IMR-90 (cell line): ENCODE measurements at regions not wholly inside any gene's neighbourhood (a gene's known extent, or its start where the extent isn't known, plus 50 kb on each side); places are given as distances from the start of the nearest gene placed in this dataset.

Experiments used
- ATAC-seq: fragments of 200-7000 bp; cut with Tn5 transposase; 2 replicates; pipeline ENCODE4 v1.9.1; 2020; ENCODE audit warnings: low read depth, mild to moderate bottlenecking, moderate library complexity
- BruUV-seq: library from RNA; stranded (reverse); fragments of 400-500 nt; replicated peaks from 2 replicates; lab custom pipeline; 2021; lab: Mats Ljungman, UMichigan
- CTCF ChIA-PET: fragments of 300-600 bp; formaldehyde crosslinking; extraction: SDS; loops from one replicate; lab custom pipeline; 2021; ENCODE audit warnings: antibody characterized with exemption; lab: Yijun Ruan, JAX
- POLR2A ChIA-PET: fragments of 300-600 bp; sonication (Branson Sonifier 250); formaldehyde crosslinking; loops from one replicate; lab custom pipeline; 2022; ENCODE audit warnings: antibody characterized with exemption; ENCODE audit not compliant: unreplicated experiment; lab: Charles Lee
- DNase-seq: peaks from one replicate; pipeline ENCODE4 v3.0.0; 2013
- H2AFZ ChIP-seq: replicated peaks from 2 replicates; pipeline ENCODE3; 2013; ENCODE audit warnings: low read length, mild to moderate bottlenecking; ENCODE audit not compliant: poor library complexity
- H2AK5ac ChIP-seq: 2 replicates; pipeline ENCODE4 v1.6.1; 2013; ENCODE audit warnings: low read depth, low read length, inconsistent platforms
- H2AK9ac ChIP-seq: replicated peaks from 2 replicates; pipeline ENCODE3; 2013; ENCODE audit warnings: mild to moderate bottlenecking, low read depth, low read length, moderate library complexity; ENCODE audit not compliant: poor library complexity
- H2BK120ac ChIP-seq: 2 replicates; pipeline ENCODE4 v1.6.1; 2013; ENCODE audit warnings: low read depth, low read length, inconsistent platforms
- H2BK15ac ChIP-seq: 3 replicates; pipeline ENCODE4 v1.6.1; 2013; ENCODE audit warnings: low read depth, low read length, inconsistent platforms
- H2BK20ac ChIP-seq: 2 replicates; pipeline ENCODE4 v1.6.1; 2013; ENCODE audit warnings: low read depth, mild to moderate bottlenecking, inconsistent platforms, low read length, moderate library complexity
- H2BK5ac ChIP-seq: 2 replicates; pipeline ENCODE4 v1.6.1; 2013; ENCODE audit warnings: mild to moderate bottlenecking, low read depth, low read length, inconsistent platforms; ENCODE audit not compliant: poor library complexity, severe bottlenecking
- H3K14ac ChIP-seq: replicated peaks from 2 replicates; pipeline ENCODE4 v1.6.1; 2013; ENCODE audit warnings: low read depth, low read length, inconsistent platforms
- H3K18ac ChIP-seq: 2 replicates; pipeline ENCODE4 v1.6.1; 2013; ENCODE audit warnings: low read depth, low read length, control low read depth
- H3K23ac ChIP-seq: 2 replicates; pipeline ENCODE4 v1.6.1; 2013; ENCODE audit warnings: low read depth, low read length, inconsistent platforms
- H3K27ac ChIP-seq: 2 replicates; pipeline ENCODE4 v1.5.1; 2013; ENCODE audit warnings: mild to moderate bottlenecking, control low read depth, low read length; ENCODE audit not compliant: insufficient read depth
- H3K27me3 ChIP-seq: 2 replicates; pipeline ENCODE4 v1.6.1; 2013; ENCODE audit warnings: low read length; ENCODE audit not compliant: control insufficient read depth, insufficient read depth
- H3K36me3 ChIP-seq: 2 replicates; pipeline ENCODE4 v1.6.1; 2013; ENCODE audit warnings: low read length, mixed read lengths; ENCODE audit not compliant: control insufficient read depth, insufficient read depth
- H3K4ac ChIP-seq: 2 replicates; pipeline ENCODE4 v1.6.1; 2013; ENCODE audit warnings: low read depth, low read length, inconsistent platforms
- H3K4me1 ChIP-seq: 2 replicates; pipeline ENCODE4 v1.6.1; 2013; ENCODE audit warnings: low read length, mixed read lengths; ENCODE audit not compliant: control insufficient read depth, insufficient read depth
- H3K4me2 ChIP-seq: 2 replicates; pipeline ENCODE4 v1.6.1; 2013; ENCODE audit warnings: low read depth, mild to moderate bottlenecking, control low read depth, low read length, moderate library complexity
- H3K4me3 ChIP-seq: 2 replicates; pipeline ENCODE4 v1.5.1; 2013; ENCODE audit warnings: low read depth, mild to moderate bottlenecking, control low read depth, low read length, moderate library complexity; ENCODE audit not compliant: insufficient read depth
- H3K56ac ChIP-seq: 2 replicates; pipeline ENCODE4 v1.6.1; 2013; ENCODE audit warnings: low read length, inconsistent platforms; ENCODE audit not compliant: insufficient read depth; ENCODE audit errors: extremely low read depth
- H3K79me1 ChIP-seq, 2 experiments: 2 replicates each; pipeline ENCODE4 v1.6.1; 2013; ENCODE audit warnings: low read length in 2 of 2, inconsistent platforms in 1 of 2, low read depth in 1 of 2
- H3K9ac ChIP-seq: 2 replicates; pipeline ENCODE4 v1.6.1; 2013; ENCODE audit warnings: low read depth, low read length, control low read depth
- H3K9me1 ChIP-seq: 2 replicates; pipeline ENCODE4 v1.6.1; 2013; ENCODE audit warnings: low read length, inconsistent platforms; ENCODE audit not compliant: insufficient read depth
- H3K9me3 ChIP-seq: 2 replicates; pipeline ENCODE4 v1.6.1; 2013; ENCODE audit warnings: low read length; ENCODE audit not compliant: control insufficient read depth, insufficient read depth
- H4K20me1 ChIP-seq: 2 replicates; pipeline ENCODE4 v1.6.1; 2013; ENCODE audit warnings: low read length, inconsistent platforms; ENCODE audit not compliant: insufficient read depth
- H4K5ac ChIP-seq: 2 replicates; pipeline ENCODE4 v1.6.1; 2013; ENCODE audit warnings: mild to moderate bottlenecking, low read depth, low read length, control low read depth
- H4K8ac ChIP-seq, 2 experiments: 2 replicates each; pipeline ENCODE4 v1.6.1; 2013; ENCODE audit warnings: low read depth in 2 of 2, low read length in 2 of 2, control low read depth in 1 of 2, inconsistent platforms in 1 of 2
- H4K91ac ChIP-seq: 2 replicates; pipeline ENCODE4 v1.6.1; 2013; ENCODE audit warnings: low read depth, low read length, inconsistent platforms; ENCODE audit not compliant: insufficient read depth
- BHLHE40 ChIP-seq: fragments of 150-350 bp; IDR thresholded peaks from 2 replicates; pipeline ENCODE4 v1.6.1; 2016; ENCODE audit warnings: mild to moderate bottlenecking, low read depth, low read length
- CEBPB ChIP-seq: IDR thresholded peaks from 2 replicates; pipeline ENCODE4 v1.6.1; 2012; ENCODE audit warnings: low read depth, low read length, improper control_type of control experiment
- MAFK ChIP-seq: IDR thresholded peaks from 2 replicates; pipeline ENCODE4 v1.6.1; 2012; ENCODE audit warnings: low read depth, low read length, improper control_type of control experiment
- MXI1 ChIP-seq: IDR thresholded peaks from 2 replicates; pipeline ENCODE4 v1.6.1; 2012; ENCODE audit warnings: low read depth, mild to moderate bottlenecking, low read length, moderate library complexity, borderline replicate concordance
- NFE2L2 ChIP-seq: fragments of 150-350 bp; IDR thresholded peaks from 2 replicates; pipeline ENCODE4 v1.6.1; 2016; ENCODE audit warnings: low read depth, mild to moderate bottlenecking, low read length
- RAD21 ChIP-seq: IDR thresholded peaks from 2 replicates; pipeline ENCODE4 v1.6.1; 2012; ENCODE audit warnings: low read length, improper control_type of control experiment
- SMC3 ChIP-seq: fragments of 150-350 bp; IDR thresholded peaks from 2 replicates; pipeline ENCODE4 v1.6.1; 2016; ENCODE audit warnings: low read depth, mild to moderate bottlenecking, antibody characterized with exemption, low read length, moderate library complexity
- WGBS, 2 experiments: methylation state at CpG; one replicate each; pipeline versions ENCODE4 v1.1.5 to v1.1.7; 2013; ENCODE audit warnings: missing lambda C conversion rate in 2 of 2; ENCODE audit not compliant: insufficient read length in 1 of 2; ENCODE audit errors: extremely low coverage in 2 of 2; 5-methylcytosine and 5-hydroxymethylcytosine counted together
- dilution Hi-C: fragments of 300-500 bp; cut with HindIII; formaldehyde crosslinking; loops from one replicate; pipeline ENCODE4 v1.14.3; 2018; ENCODE audit warnings: low sequenced_read_pairs; ENCODE audit not compliant: unreplicated experiment
- in situ Hi-C: fragments of 300-500 bp; cut with MboI; formaldehyde crosslinking; loops from 3 replicates; pipeline ENCODE4 v1.14.3; 2019; ENCODE audit warnings: low sequenced_read_pairs, inconsistent platforms, mixed read lengths
- intact Hi-C: fragments of 100-400 bp; cut with micrococcal nuclease; formaldehyde crosslinking; loops from 2 replicates; pipeline ENCODE4 v1.10.0; 2022
- TF ChIP-seq, protein P1 (sequence below): conservative IDR thresholded peaks from 2 replicates; pipeline ENCODE4 v1.5.1; 2012; ENCODE audit warnings: mild to moderate bottlenecking, low read depth, low read length, improper control_type of control experiment

DNA sequence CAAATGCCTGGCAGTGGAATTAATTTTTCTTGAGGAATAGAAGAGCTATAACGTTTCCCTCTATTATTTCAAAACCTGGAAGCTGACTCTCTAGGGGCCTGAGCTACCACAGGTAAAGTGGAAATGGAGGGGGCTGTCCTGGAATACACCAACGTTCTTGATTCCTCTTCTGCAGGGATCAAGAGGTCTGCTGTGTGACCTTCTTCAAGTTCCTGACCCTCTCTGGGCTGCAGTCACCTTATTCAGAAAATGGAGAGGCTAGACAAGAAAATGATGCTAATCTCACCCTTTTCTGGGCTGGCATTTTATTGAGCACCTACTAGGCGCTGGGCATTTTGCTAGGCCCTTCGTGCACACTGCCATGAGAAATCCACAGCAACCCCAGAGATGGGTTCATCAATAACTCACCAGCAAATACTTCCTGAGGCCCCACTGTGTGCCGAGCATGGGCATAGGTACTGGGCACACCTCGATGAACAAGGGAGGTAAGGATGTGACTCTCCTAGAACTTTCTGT, 55.2 kb upstream of the DLK1 start:
- Histone ChIP-seq H4K5ac (no peak overlapping the region), H3K9ac (no peak overlapping the region), H3K36me3 (no peaks in the 10 kb centered on the region), H2BK15ac (no peak overlapping the region), H2BK20ac (no peak overlapping the region), H3K18ac (no peak overlapping the region), H2AK5ac (no peak overlapping the region), H3K27me3 (peaks cover 64% of the 10 kb centered on the region), H2BK5ac (no peak overlapping the region), H3K56ac (no peak overlapping the region), H3K4ac (no peak overlapping the region), H3K27ac (no peak overlapping the region), H3K79me1 (no peaks in the 10 kb centered on the region), H3K4me2 (no peak overlapping the region), H4K91ac (no peak overlapping the region), H3K4me3 (no peak overlapping the region), H3K4me1 (peaks cover 3% of the 10 kb centered on the region; the same call in 1 of the 2 replicates), H3K14ac (no peak overlapping the region), H4K8ac (no peak overlapping the region), H3K9me3 (peaks cover 5% of the 10 kb centered on the region), H3K23ac (no peak overlapping the region), H2AK9ac (no peak overlapping the region), H3K9me1 (no peaks in the 10 kb centered on the region), H4K20me1 (no peaks in the 10 kb centered on the region), H2BK120ac (no peak overlapping the region), H2AFZ (no peak overlapping the region)
- no TSS peak for BruUV-seq
- ChIA-PET POLR2A (no interaction called here), CTCF (no interaction called here)
- 78% methylated on average over 3 of the region's 6 CpGs; no CpG with 5 or more reads in 1 of the 2 experiments for whole genome bisulfite sequencing, 2 experiments
- no peak for ATAC-seq
- DNase-seq, result no peak
- dilution Hi-C loops, result no loop called here
- in situ Hi-C loops, result no loop called here
- intact Hi-C loops, result no loop called here
- TF ChIP-seq CEBPB (no peak), SMC3 (no peak), MXI1 (no peak), BHLHE40 (no peak), NFE2L2 (no peak), RAD21 (no peak), MAFK (no peak)
- TF ChIP-seq, protein P1, sequence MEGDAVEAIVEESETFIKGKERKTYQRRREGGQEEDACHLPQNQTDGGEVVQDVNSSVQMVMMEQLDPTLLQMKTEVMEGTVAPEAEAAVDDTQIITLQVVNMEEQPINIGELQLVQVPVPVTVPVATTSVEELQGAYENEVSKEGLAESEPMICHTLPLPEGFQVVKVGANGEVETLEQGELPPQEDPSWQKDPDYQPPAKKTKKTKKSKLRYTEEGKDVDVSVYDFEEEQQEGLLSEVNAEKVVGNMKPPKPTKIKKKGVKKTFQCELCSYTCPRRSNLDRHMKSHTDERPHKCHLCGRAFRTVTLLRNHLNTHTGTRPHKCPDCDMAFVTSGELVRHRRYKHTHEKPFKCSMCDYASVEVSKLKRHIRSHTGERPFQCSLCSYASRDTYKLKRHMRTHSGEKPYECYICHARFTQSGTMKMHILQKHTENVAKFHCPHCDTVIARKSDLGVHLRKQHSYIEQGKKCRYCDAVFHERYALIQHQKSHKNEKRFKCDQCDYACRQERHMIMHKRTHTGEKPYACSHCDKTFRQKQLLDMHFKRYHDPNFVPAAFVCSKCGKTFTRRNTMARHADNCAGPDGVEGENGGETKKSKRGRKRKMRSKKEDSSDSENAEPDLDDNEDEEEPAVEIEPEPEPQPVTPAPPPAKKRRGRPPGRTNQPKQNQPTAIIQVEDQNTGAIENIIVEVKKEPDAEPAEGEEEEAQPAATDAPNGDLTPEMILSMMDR, result no peak
